WTC11 (cell line): ENCODE measurements at regions not wholly inside any gene's neighbourhood (a gene's known extent, or its start where the extent isn't known, plus 50 kb on each side); places are given as distances from the start of the nearest gene placed in this dataset.

Source experiments
- ATAC-seq: fragments of 200-7000 bp; cut with Tn5 transposase; 2 replicates; pipeline ENCODE4 v1.10.0; 2021; ENCODE audit warnings: mild to moderate bottlenecking, moderate library complexity
- CTCF ChIA-PET: fragments of 300-600 bp; sonication (Branson Sonifier 250); formaldehyde crosslinking; loops from one replicate; lab custom pipeline; 2021; ENCODE audit warnings: antibody characterized with exemption; lab: Charles Lee
- POLR2A ChIA-PET: fragments of 350-600 bp; sonication (Branson Sonifier 250); formaldehyde crosslinking; loops from one replicate; lab custom pipeline; 2021; ENCODE audit warnings: antibody characterized with exemption; lab: Charles Lee
- DNase-seq: peaks from one replicate; pipeline ENCODE4 v3.0.0; 2021; ENCODE audit warnings: low spot score
- H3K27ac Mint-ChIP-seq: 2 replicates; pipeline ENCODE4 v1.8.0; 2021; ENCODE audit warnings: mixed read lengths
- H3K27me3 Mint-ChIP-seq: 2 replicates; pipeline ENCODE4 v1.8.0; 2021; ENCODE audit warnings: low read depth, mild to moderate bottlenecking, moderate library complexity, mixed read lengths
- H3K36me3 Mint-ChIP-seq: 2 replicates; pipeline ENCODE4 v1.8.0; 2021; ENCODE audit warnings: mixed read lengths
- H3K4me1 Mint-ChIP-seq: 2 replicates; pipeline ENCODE4 v1.8.0; 2022; ENCODE audit warnings: mixed read lengths
- H3K4me3 Mint-ChIP-seq: 2 replicates; pipeline ENCODE4 v1.8.0; 2021; ENCODE audit warnings: mild to moderate bottlenecking, moderate library complexity, mixed read lengths
- H3K9me3 Mint-ChIP-seq: 2 replicates; pipeline ENCODE4 v1.8.0; 2021; ENCODE audit warnings: mixed read lengths
- AR ChIP-seq: fragments of 250-450 bp; sonication (Bioruptor Pico); IDR thresholded peaks from 2 replicates; pipeline ENCODE4 v1.9.0; 2021; ENCODE audit warnings: mild to moderate bottlenecking
- CBFB ChIP-seq: sonication (generic); formaldehyde crosslinking; IDR thresholded peaks from 2 replicates; pipeline ENCODE4 v1.8.1; 2022; ENCODE audit warnings: mild to moderate bottlenecking, low read depth, missing genetic modification reagents
- FOXK1 ChIP-seq: sonication (generic); formaldehyde crosslinking; IDR thresholded peaks from 2 replicates; pipeline ENCODE4 v1.8.0; 2022; ENCODE audit warnings: mild to moderate bottlenecking, moderate library complexity, missing genetic modification reagents
- FOXP1 ChIP-seq: sonication (generic); formaldehyde crosslinking; IDR thresholded peaks from 2 replicates; pipeline ENCODE4 v1.8.0; 2022; ENCODE audit warnings: missing genetic modification reagents, mild to moderate bottlenecking, moderate library complexity, borderline replicate concordance
- GABPB1 ChIP-seq: sonication (generic); formaldehyde crosslinking; IDR thresholded peaks from 2 replicates; pipeline ENCODE4 v1.8.1; 2023; ENCODE audit warnings: mild to moderate bottlenecking, missing genetic modification reagents
- MLX ChIP-seq: sonication (generic); formaldehyde crosslinking; IDR thresholded peaks from 2 replicates; pipeline ENCODE4 v1.8.1; 2023; ENCODE audit warnings: mild to moderate bottlenecking, missing genetic modification reagents, moderate library complexity
- NFATC4 ChIP-seq: fragments of 250-450 bp; sonication (Bioruptor Pico); IDR thresholded peaks from 2 replicates; pipeline ENCODE4 v1.9.0; 2021; ENCODE audit warnings: mild to moderate bottlenecking
- NFYB ChIP-seq: sonication (generic); formaldehyde crosslinking; conservative IDR thresholded peaks from 2 replicates; pipeline ENCODE4 v1.8.0; 2022; ENCODE audit warnings: low read depth, missing genetic modification reagents
- NR1H2 ChIP-seq: sonication (generic); formaldehyde crosslinking; IDR thresholded peaks from 2 replicates; pipeline ENCODE4 v1.9.0; 2021; ENCODE audit warnings: mild to moderate bottlenecking, moderate library complexity, missing genetic modification reagents
- SMAD3 ChIP-seq: sonication (generic); formaldehyde crosslinking; IDR thresholded peaks from 2 replicates; pipeline ENCODE4 v1.8.0; 2022; ENCODE audit warnings: missing genetic modification reagents, mild to moderate bottlenecking, borderline replicate concordance
- TP53 ChIP-seq: sonication (generic); formaldehyde crosslinking; IDR thresholded peaks from 2 replicates; pipeline ENCODE4 v1.8.1; 2023; ENCODE audit warnings: mild to moderate bottlenecking, missing genetic modification reagents
- ZNF219 ChIP-seq: sonication (generic); formaldehyde crosslinking; IDR thresholded peaks from 2 replicates; pipeline ENCODE4 v1.8.0; 2023; ENCODE audit warnings: missing genetic modification reagents, mild to moderate bottlenecking, borderline replicate concordance
- ZNF263 ChIP-seq: sonication (generic); formaldehyde crosslinking; IDR thresholded peaks from 2 replicates; pipeline ENCODE4 v1.8.1; 2022; ENCODE audit warnings: low read depth, mild to moderate bottlenecking, moderate library complexity, missing genetic modification reagents
- ZNF317 ChIP-seq: sonication (generic); formaldehyde crosslinking; IDR thresholded peaks from 2 replicates; pipeline ENCODE4 v1.8.1; 2023; ENCODE audit warnings: low read depth, mild to moderate bottlenecking, moderate library complexity, missing genetic modification reagents, borderline replicate concordance
- ZSCAN18 ChIP-seq: fragments of 250-450 bp; sonication (Bioruptor Pico); IDR thresholded peaks from 2 replicates; pipeline ENCODE4 v2.1.2; 2022; ENCODE audit warnings: mild to moderate bottlenecking, moderate library complexity
- TF ChIP-seq, protein P1 (sequence below): sonication (generic); formaldehyde crosslinking; IDR thresholded peaks from 2 replicates; pipeline ENCODE4 v1.8.0; 2023; ENCODE audit warnings: missing genetic modification reagents, mild to moderate bottlenecking, borderline replicate concordance
- TF ChIP-seq, protein P2 (sequence below): sonication (generic); formaldehyde crosslinking; IDR thresholded peaks from 2 replicates; pipeline ENCODE4 v1.8.0; 2022; ENCODE audit warnings: mild to moderate bottlenecking, missing genetic modification reagents
- TF ChIP-seq, protein P3 (sequence below): sonication (generic); formaldehyde crosslinking; IDR thresholded peaks from 2 replicates; pipeline ENCODE4 v1.8.1; 2023; ENCODE audit warnings: mild to moderate bottlenecking, moderate library complexity, missing genetic modification reagents

- ATAC-seq (no peak), DNase-seq (no peak)
- Mint-ChIP-seq H3K4me1 (no peaks in the 10 kb centered on the region), H3K27me3 (no peaks in the 10 kb centered on the region), H3K27ac (no peak overlapping the region), H3K9me3 (no peaks in the 10 kb centered on the region), H3K36me3 (no peaks in the 10 kb centered on the region), H3K4me3 (no peak overlapping the region)
- ChIA-PET CTCF (no interaction called here), POLR2A (no interaction called here)
- no peak for TF ChIP-seq FOXK1 (CRISPR knock-in tag)
- TF ChIP-seq FOXP1 (CRISPR knock-in tag): no peak
- TF ChIP-seq, protein P1, sequence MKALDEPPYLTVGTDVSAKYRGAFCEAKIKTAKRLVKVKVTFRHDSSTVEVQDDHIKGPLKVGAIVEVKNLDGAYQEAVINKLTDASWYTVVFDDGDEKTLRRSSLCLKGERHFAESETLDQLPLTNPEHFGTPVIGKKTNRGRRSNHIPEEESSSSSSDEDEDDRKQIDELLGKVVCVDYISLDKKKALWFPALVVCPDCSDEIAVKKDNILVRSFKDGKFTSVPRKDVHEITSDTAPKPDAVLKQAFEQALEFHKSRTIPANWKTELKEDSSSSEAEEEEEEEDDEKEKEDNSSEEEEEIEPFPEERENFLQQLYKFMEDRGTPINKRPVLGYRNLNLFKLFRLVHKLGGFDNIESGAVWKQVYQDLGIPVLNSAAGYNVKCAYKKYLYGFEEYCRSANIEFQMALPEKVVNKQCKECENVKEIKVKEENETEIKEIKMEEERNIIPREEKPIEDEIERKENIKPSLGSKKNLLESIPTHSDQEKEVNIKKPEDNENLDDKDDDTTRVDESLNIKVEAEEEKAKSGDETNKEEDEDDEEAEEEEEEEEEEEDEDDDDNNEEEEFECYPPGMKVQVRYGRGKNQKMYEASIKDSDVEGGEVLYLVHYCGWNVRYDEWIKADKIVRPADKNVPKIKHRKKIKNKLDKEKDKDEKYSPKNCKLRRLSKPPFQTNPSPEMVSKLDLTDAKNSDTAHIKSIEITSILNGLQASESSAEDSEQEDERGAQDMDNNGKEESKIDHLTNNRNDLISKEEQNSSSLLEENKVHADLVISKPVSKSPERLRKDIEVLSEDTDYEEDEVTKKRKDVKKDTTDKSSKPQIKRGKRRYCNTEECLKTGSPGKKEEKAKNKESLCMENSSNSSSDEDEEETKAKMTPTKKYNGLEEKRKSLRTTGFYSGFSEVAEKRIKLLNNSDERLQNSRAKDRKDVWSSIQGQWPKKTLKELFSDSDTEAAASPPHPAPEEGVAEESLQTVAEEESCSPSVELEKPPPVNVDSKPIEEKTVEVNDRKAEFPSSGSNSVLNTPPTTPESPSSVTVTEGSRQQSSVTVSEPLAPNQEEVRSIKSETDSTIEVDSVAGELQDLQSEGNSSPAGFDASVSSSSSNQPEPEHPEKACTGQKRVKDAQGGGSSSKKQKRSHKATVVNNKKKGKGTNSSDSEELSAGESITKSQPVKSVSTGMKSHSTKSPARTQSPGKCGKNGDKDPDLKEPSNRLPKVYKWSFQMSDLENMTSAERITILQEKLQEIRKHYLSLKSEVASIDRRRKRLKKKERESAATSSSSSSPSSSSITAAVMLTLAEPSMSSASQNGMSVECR (CRISPR knock-in tag): no peak
- TF ChIP-seq, protein P2, sequence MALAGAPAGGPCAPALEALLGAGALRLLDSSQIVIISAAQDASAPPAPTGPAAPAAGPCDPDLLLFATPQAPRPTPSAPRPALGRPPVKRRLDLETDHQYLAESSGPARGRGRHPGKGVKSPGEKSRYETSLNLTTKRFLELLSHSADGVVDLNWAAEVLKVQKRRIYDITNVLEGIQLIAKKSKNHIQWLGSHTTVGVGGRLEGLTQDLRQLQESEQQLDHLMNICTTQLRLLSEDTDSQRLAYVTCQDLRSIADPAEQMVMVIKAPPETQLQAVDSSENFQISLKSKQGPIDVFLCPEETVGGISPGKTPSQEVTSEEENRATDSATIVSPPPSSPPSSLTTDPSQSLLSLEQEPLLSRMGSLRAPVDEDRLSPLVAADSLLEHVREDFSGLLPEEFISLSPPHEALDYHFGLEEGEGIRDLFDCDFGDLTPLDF: no peak
- TF ChIP-seq SMAD3 (CRISPR knock-in tag): no peak
- no peak for TF ChIP-seq ZSCAN18 (CRISPR knock-in tag)
- TF ChIP-seq NR1H2: no peak
- TF ChIP-seq ZNF219 (CRISPR knock-in tag): no peak
- TF ChIP-seq AR (CRISPR knock-in tag): no peak
- TF ChIP-seq ZNF263 (CRISPR knock-in tag): no peak
- no peak for TF ChIP-seq GABPB1 (CRISPR knock-in tag)
- no peak for TF ChIP-seq ZNF317 (CRISPR knock-in tag)
- TF ChIP-seq NFYB (CRISPR knock-in tag): no peak
Observed at GRCh38 chr7:116337800-116338199, 127.5 kb downstream of the TES start.

- CTCF ChIA-PET: no interaction called here
- TF ChIP-seq, protein P1 (CRISPR knock-in tag): no peak
- TF ChIP-seq, protein P3, sequence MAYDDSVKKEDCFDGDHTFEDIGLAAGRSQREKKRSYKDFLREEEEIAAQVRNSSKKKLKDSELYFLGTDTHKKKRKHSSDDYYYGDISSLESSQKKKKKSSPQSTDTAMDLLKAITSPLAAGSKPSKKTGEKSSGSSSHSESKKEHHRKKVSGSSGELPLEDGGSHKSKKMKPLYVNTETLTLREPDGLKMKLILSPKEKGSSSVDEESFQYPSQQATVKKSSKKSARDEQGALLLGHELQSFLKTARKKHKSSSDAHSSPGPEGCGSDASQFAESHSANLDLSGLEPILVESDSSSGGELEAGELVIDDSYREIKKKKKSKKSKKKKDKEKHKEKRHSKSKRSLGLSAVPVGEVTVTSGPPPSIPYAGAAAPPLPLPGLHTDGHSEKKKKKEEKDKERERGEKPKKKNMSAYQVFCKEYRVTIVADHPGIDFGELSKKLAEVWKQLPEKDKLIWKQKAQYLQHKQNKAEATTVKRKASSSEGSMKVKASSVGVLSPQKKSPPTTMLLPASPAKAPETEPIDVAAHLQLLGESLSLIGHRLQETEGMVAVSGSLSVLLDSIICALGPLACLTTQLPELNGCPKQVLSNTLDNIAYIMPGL: no peak
- TF ChIP-seq NFATC4: no peak
- TF ChIP-seq MLX (CRISPR knock-in tag): no peak
- TF ChIP-seq CBFB (CRISPR knock-in tag): no peak
- TF ChIP-seq NR1H2: no peak
- TF ChIP-seq TP53 (CRISPR knock-in tag): no peak
Observed at GRCh38 chr7:116339564-116339963, 129.2 kb downstream of the TES start.

More at GRCh38 chr7:116339564-116339963, 129.2 kb downstream of the TES start:
- POLR2A ChIA-PET: no interaction called here
- DNase-seq: no peak
- no peak for ATAC-seq
- no peak overlapping the region for H3K27ac Mint-ChIP-seq
- no peaks in the 10 kb centered on the region for H3K27me3 Mint-ChIP-seq
- H3K4me1 Mint-ChIP-seq: no peaks in the 10 kb centered on the region
- no peak overlapping the region for H3K4me3 Mint-ChIP-seq
- H3K9me3 Mint-ChIP-seq: no peaks in the 10 kb centered on the region
- no peaks in the 10 kb centered on the region for H3K36me3 Mint-ChIP-seq
